ENCODE measurements at regions not wholly inside any gene's neighbourhood (a gene's known extent, or its start where the extent isn't known, plus 50 kb on each side); places are given as distances from the start of the nearest gene placed in this dataset.

- TF ChIP-seq CERS6 (CRISPR knock-in tag; IDR thresholded peaks at IDR 0.05), result no peak
- TF ChIP-seq ZNF569 (CRISPR knock-in tag; IDR thresholded peaks at IDR 0.05; ENCODE audit: borderline replicate concordance), result no peak
- no peak for TF ChIP-seq ZNF570 (CRISPR knock-in tag; IDR thresholded peaks at IDR 0.05; ENCODE audit: borderline replicate concordance)
- TF ChIP-seq ESRRA (CRISPR knock-in tag; IDR thresholded peaks at IDR 0.05; ENCODE audit: low read depth), result no peak
- TF ChIP-seq CTCF (CRISPR knock-in tag; IDR thresholded peaks at IDR 0.05), result peak; percentile 90
- no peak for TF ChIP-seq PREB (CRISPR knock-in tag; IDR thresholded peaks at IDR 0.05)
- 0 out of 2 replicates have a peak, but pooled peaks have one; percentile 36 for TF ChIP-seq ZNF124 (CRISPR knock-in tag; IDR thresholded peaks at IDR 0.05)
- TF ChIP-seq ZBTB21 (CRISPR knock-in tag; IDR thresholded peaks at IDR 0.05), result no peak
- TF ChIP-seq ZNF770 (CRISPR knock-in tag; IDR thresholded peaks at IDR 0.05), result no peak
- no peak for TF ChIP-seq ETV5 (CRISPR knock-in tag; IDR thresholded peaks at IDR 0.05; ENCODE audit: borderline replicate concordance)
- peak; percentile 86 for TF ChIP-seq RAD21 (CRISPR knock-in tag; IDR thresholded peaks at IDR 0.05)
- TF ChIP-seq ISL2 (CRISPR knock-in tag; IDR thresholded peaks at IDR 0.05), result no peak
- TF ChIP-seq ZNF639 (CRISPR knock-in tag; conservative IDR thresholded peaks at IDR 0.05), result no peak; the same call in 1 of the 2 replicates
- no peak for TF ChIP-seq ZNF256 (CRISPR knock-in tag; conservative IDR thresholded peaks at IDR 0.05)
- no peak for TF ChIP-seq GMEB2 (CRISPR knock-in tag; IDR thresholded peaks at IDR 0.05; ENCODE audit: low read depth)
- TF ChIP-seq ZNF761 (CRISPR knock-in tag; conservative IDR thresholded peaks at IDR 0.05), result no peak
- TF ChIP-seq POGZ (CRISPR knock-in tag; IDR thresholded peaks at IDR 0.05), result no peak
- TF ChIP-seq NCOA2 (CRISPR knock-in tag; IDR thresholded peaks at IDR 0.05), result no peak
- no peak for TF ChIP-seq ZNF772 (CRISPR knock-in tag; IDR thresholded peaks at IDR 0.05)
- TF ChIP-seq NCOR1 (IDR thresholded peaks at IDR 0.05; ENCODE audit: borderline replicate concordance, low read length), result no peak
- no peak for TF ChIP-seq ZNF12 (CRISPR knock-in tag; IDR thresholded peaks at IDR 0.05)
These were observed 402.1 kb downstream of the SEC14L1 start (continued) for GRCh38 chr17:77542551-77543490.

Measured in HepG2 (cell line).